ENCODE measurements at regions not wholly inside any gene's neighbourhood (a gene's known extent, or its start where the extent isn't known, plus 50 kb on each side); places are given as distances from the start of the nearest gene placed in this dataset.

GRCh38 chr11:122354025-122354697 is 238.1 kb upstream of the BLID start:
- no peak for TF ChIP-seq CTCF (IDR thresholded peaks at IDR 0.05; ENCODE audit: low read depth, low read length, missing control alignments)
- in situ Hi-C loops (cut with HindIII; ENCODE audit: low sequenced_read_pairs): no loop called here
- no peak for DNase-seq (ENCODE audit: low read depth)
- H3K4me3 ChIP-seq (ENCODE audit: low read depth, low read length): no peak overlapping the region

- in situ Hi-C loops (cut with HindIII; ENCODE audit: low sequenced_read_pairs): no loop called here
- no peak for DNase-seq (ENCODE audit: low read depth)
- no peak for TF ChIP-seq CTCF (IDR thresholded peaks at IDR 0.05; ENCODE audit: low read depth, low read length, missing control alignments)
- no peak overlapping the region for H3K4me3 ChIP-seq (ENCODE audit: low read depth, low read length)
These were observed 237.5 kb upstream of the BLID start for GRCh38 chr11:122353561-122353960.

GRCh38 chr11:122348659-122349409 is 232.8 kb upstream of the BLID start:
- in situ Hi-C loops (cut with HindIII; ENCODE audit: low sequenced_read_pairs): no loop called here
- H3K4me3 ChIP-seq (ENCODE audit: low read depth, low read length): no peak overlapping the region
- no peak for TF ChIP-seq CTCF (IDR thresholded peaks at IDR 0.05; ENCODE audit: low read depth, low read length, missing control alignments)
- no peak for DNase-seq (ENCODE audit: low read depth)

- no peak for TF ChIP-seq CTCF (IDR thresholded peaks at IDR 0.05; ENCODE audit: low read depth, low read length, missing control alignments)
- H3K4me3 ChIP-seq (ENCODE audit: low read depth, low read length): no peak overlapping the region
- in situ Hi-C loops (cut with HindIII; ENCODE audit: low sequenced_read_pairs): no loop called here
- DNase-seq (ENCODE audit: low read depth): no peak
These were observed 230.0 kb upstream of the BLID start for GRCh38 chr11:122346006-122346405.

GRCh38 chr11:122345586-122345985 is 229.6 kb upstream of the BLID start:
- no peak for TF ChIP-seq CTCF (IDR thresholded peaks at IDR 0.05; ENCODE audit: low read depth, low read length, missing control alignments)
- no peak for DNase-seq (ENCODE audit: low read depth)
- in situ Hi-C loops (cut with HindIII; ENCODE audit: low sequenced_read_pairs): no loop called here
- no peak overlapping the region for H3K4me3 ChIP-seq (ENCODE audit: low read depth, low read length)

- peak; percentile 87 for DNase-seq (ENCODE audit: low read depth)
- in situ Hi-C loops (cut with HindIII; ENCODE audit: low sequenced_read_pairs): no loop called here
These were observed 228.2 kb upstream of the BLID start for GRCh38 chr11:122344215-122344614.

More at GRCh38 chr11:122344215-122344614, 228.2 kb upstream of the BLID start:
- H3K4me3 ChIP-seq (ENCODE audit: low read depth, low read length): no peak overlapping the region
- no peak for TF ChIP-seq CTCF (IDR thresholded peaks at IDR 0.05; ENCODE audit: low read depth, low read length, missing control alignments)

Data from astrocyte of the cerebellum (primary cell).